ENCODE measurements at regions not wholly inside any gene's neighbourhood (a gene's known extent, or its start where the extent isn't known, plus 50 kb on each side); places are given as distances from the start of the nearest gene placed in this dataset.

DNA sequence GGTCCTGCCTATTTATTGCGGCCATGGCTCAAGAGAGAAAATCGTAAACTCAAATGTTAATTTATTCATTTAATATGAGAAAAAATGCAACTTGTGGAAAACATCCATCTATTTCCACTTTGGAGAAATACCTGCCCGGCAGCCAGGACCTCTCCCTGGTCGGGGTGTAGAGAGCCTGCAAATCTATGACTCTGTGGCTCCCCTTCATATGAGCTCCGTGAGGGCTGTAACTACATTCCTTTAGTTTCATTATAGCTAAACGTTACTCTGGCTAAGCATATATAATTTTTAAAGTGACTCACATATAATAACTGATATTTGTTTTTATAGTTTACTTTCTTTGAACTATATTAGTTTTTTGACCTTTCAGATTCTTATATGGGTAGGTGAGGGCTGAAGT lies 857.8 kb upstream of the FAT3 start:
- Histone ChIP-seq H3K36me3 (ENCODE audit: control insufficient read depth in 4 of 4, insufficient read depth in 4 of 4, low read length in 3 of 4) (no peaks in the 10 kb centered on the region), H3K4me1 (ENCODE audit: control extremely low read depth in 1 of 4, control insufficient read depth in 4 of 4, insufficient read depth in 4 of 4, low read length in 3 of 4) (no peaks in the 10 kb centered on the region), H3K27ac (ENCODE audit: insufficient read depth in 1 of 2, low read depth in 1 of 2, low read length in 2 of 2, poor library complexity in 1 of 2, severe bottlenecking in 2 of 2) (no peak overlapping the region), H3K9me3 (ENCODE audit: control extremely low read depth in 1 of 5, control insufficient read depth in 4 of 5, insufficient read depth in 2 of 5, low read depth in 1 of 5, low read length in 4 of 5) (no peaks in the 10 kb centered on the region), H3K27me3 (replicated peaks in 2 of 5; ENCODE audit: control insufficient read depth in 4 of 5, insufficient read depth in 5 of 5, low read length in 4 of 5) (no peaks in the 10 kb centered on the region), H3K4me3 (ENCODE audit: control insufficient read depth in 1 of 7, extremely low read depth in 1 of 7, insufficient read depth in 4 of 7, low read depth in 2 of 7, low read length in 6 of 7) (no peak overlapping the region)
- DNase-seq, result no peak
- POLR2A ChIA-PET, result no interaction called here
- WGBS (ENCODE audit: insufficient coverage), result 92% methylated on average over 2 of the region's 6 CpGs
- CTCF ChIA-PET, result no interaction called here

- Histone ChIP-seq H3K27me3 (replicated peaks in 2 of 5; ENCODE audit: control insufficient read depth in 4 of 5, insufficient read depth in 5 of 5, low read length in 4 of 5) (no peaks in the 10 kb centered on the region), H3K9me3 (ENCODE audit: control extremely low read depth in 1 of 5, control insufficient read depth in 4 of 5, insufficient read depth in 2 of 5, low read depth in 1 of 5, low read length in 4 of 5) (no peaks in the 10 kb centered on the region), H3K27ac (ENCODE audit: insufficient read depth in 1 of 2, low read depth in 1 of 2, low read length in 2 of 2, poor library complexity in 1 of 2, severe bottlenecking in 2 of 2) (no peak overlapping the region), H3K4me3 (ENCODE audit: control insufficient read depth in 1 of 7, extremely low read depth in 1 of 7, insufficient read depth in 4 of 7, low read depth in 2 of 7, low read length in 6 of 7) (no peak overlapping the region), H3K36me3 (ENCODE audit: control insufficient read depth in 4 of 4, insufficient read depth in 4 of 4, low read length in 3 of 4) (no peaks in the 10 kb centered on the region), H3K4me1 (ENCODE audit: control extremely low read depth in 1 of 4, control insufficient read depth in 4 of 4, insufficient read depth in 4 of 4, low read length in 3 of 4) (no peaks in the 10 kb centered on the region)
- DNase-seq, result no peak
- WGBS (ENCODE audit: insufficient coverage), result 88% methylated on average over 5 of the region's 7 CpGs
- CTCF ChIA-PET, result interaction anchor here (1.1 kb wide), 1 partner anchor 13 kb away, joined by 3 read pairs; no protein-coding TSS in a partner anchor
- POLR2A ChIA-PET, result no interaction called here
Observed at GRCh38 chr11:91365986-91366585, 858.5 kb upstream of the FAT3 start.

GRCh38 chr11:91350931-91351330 lies 873.7 kb upstream of the FAT3 start:
- CTCF ChIA-PET, result no interaction called here
- no peak for DNase-seq
- Histone ChIP-seq H3K36me3 (ENCODE audit: control insufficient read depth in 4 of 4, insufficient read depth in 4 of 4, low read length in 3 of 4) (no peaks in the 10 kb centered on the region), H3K27me3 (replicated peaks in 2 of 5; ENCODE audit: control insufficient read depth in 4 of 5, insufficient read depth in 5 of 5, low read length in 4 of 5) (no peaks in the 10 kb centered on the region), H3K27ac (ENCODE audit: insufficient read depth in 1 of 2, low read depth in 1 of 2, low read length in 2 of 2, poor library complexity in 1 of 2, severe bottlenecking in 2 of 2) (no peak overlapping the region), H3K4me3 (ENCODE audit: control insufficient read depth in 1 of 7, extremely low read depth in 1 of 7, insufficient read depth in 4 of 7, low read depth in 2 of 7, low read length in 6 of 7) (no peak overlapping the region), H3K4me1 (ENCODE audit: control extremely low read depth in 1 of 4, control insufficient read depth in 4 of 4, insufficient read depth in 4 of 4, low read length in 3 of 4) (no peaks in the 10 kb centered on the region), H3K9me3 (ENCODE audit: control extremely low read depth in 1 of 5, control insufficient read depth in 4 of 5, insufficient read depth in 2 of 5, low read depth in 1 of 5, low read length in 4 of 5) (no peaks in the 10 kb centered on the region)
- POLR2A ChIA-PET, result no interaction called here
- WGBS (ENCODE audit: insufficient coverage), result 84% methylated on average over 3 of the region's 3 CpGs

DNA sequence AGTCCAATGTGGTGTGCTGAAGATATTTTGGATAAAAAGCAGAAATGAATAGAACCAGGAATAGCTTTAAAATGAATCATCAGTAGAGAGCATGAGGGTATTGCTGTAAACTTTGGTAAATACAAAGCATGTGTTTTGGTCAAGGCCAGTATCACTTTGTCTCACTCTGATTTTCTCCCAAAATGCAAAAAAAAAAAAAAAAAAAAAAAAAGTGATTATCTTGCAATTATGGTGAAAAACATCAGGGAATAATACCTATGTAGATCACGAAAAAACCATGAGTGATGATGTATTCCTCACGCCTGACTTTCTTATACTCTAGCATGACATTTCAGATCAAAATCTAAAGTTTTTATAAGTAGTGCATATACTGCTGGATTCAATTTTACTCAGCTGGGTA lies 897.9 kb upstream of the FAT3 start:
- H3K4me3 ChIP-seq (ENCODE audit: control insufficient read depth in 1 of 7, extremely low read depth in 1 of 7, insufficient read depth in 4 of 7, low read depth in 2 of 7, low read length in 6 of 7), result no peak overlapping the region
- DNase-seq, result no peak
- CTCF ChIA-PET, result no interaction called here

GRCh38 chr11:91326280-91326679 lies 898.3 kb upstream of the FAT3 start:
- no peaks in the 10 kb centered on the region for H3K4me1 ChIP-seq (ENCODE audit: control extremely low read depth in 1 of 4, control insufficient read depth in 4 of 4, insufficient read depth in 4 of 4, low read length in 3 of 4)
- WGBS (ENCODE audit: insufficient coverage), result no CpG with 5 or more reads among the region's 2 CpGs
- no peak overlapping the region for H3K27ac ChIP-seq (ENCODE audit: insufficient read depth in 1 of 2, low read depth in 1 of 2, low read length in 2 of 2, poor library complexity in 1 of 2, severe bottlenecking in 2 of 2)
- DNase-seq, result no peak
- no peak overlapping the region for H3K4me3 ChIP-seq (ENCODE audit: control insufficient read depth in 1 of 7, extremely low read depth in 1 of 7, insufficient read depth in 4 of 7, low read depth in 2 of 7, low read length in 6 of 7)
- no peaks in the 10 kb centered on the region for H3K27me3 ChIP-seq (replicated peaks in 2 of 5; ENCODE audit: control insufficient read depth in 4 of 5, insufficient read depth in 5 of 5, low read length in 4 of 5)
- no peaks in the 10 kb centered on the region for H3K9me3 ChIP-seq (ENCODE audit: control extremely low read depth in 1 of 5, control insufficient read depth in 4 of 5, insufficient read depth in 2 of 5, low read depth in 1 of 5, low read length in 4 of 5)
- ChIA-PET CTCF (interaction anchor here (0.5 kb wide), 1 partner anchor 40 kb away, joined by 3 read pairs; no protein-coding TSS in a partner anchor), POLR2A (no interaction called here)
- no peaks in the 10 kb centered on the region for H3K36me3 ChIP-seq (ENCODE audit: control insufficient read depth in 4 of 4, insufficient read depth in 4 of 4, low read length in 3 of 4)

More for the DNA sequence above, 897.9 kb upstream of the FAT3 start:
- H3K27me3 ChIP-seq (replicated peaks in 2 of 5; ENCODE audit: control insufficient read depth in 4 of 5, insufficient read depth in 5 of 5, low read length in 4 of 5), result no peaks in the 10 kb centered on the region
- H3K36me3 ChIP-seq (ENCODE audit: control insufficient read depth in 4 of 4, insufficient read depth in 4 of 4, low read length in 3 of 4), result no peaks in the 10 kb centered on the region
- POLR2A ChIA-PET, result no interaction called here
- H3K9me3 ChIP-seq (ENCODE audit: control extremely low read depth in 1 of 5, control insufficient read depth in 4 of 5, insufficient read depth in 2 of 5, low read depth in 1 of 5, low read length in 4 of 5), result no peaks in the 10 kb centered on the region
- H3K4me1 ChIP-seq (ENCODE audit: control extremely low read depth in 1 of 4, control insufficient read depth in 4 of 4, insufficient read depth in 4 of 4, low read length in 3 of 4), result no peaks in the 10 kb centered on the region
- H3K27ac ChIP-seq (ENCODE audit: insufficient read depth in 1 of 2, low read depth in 1 of 2, low read length in 2 of 2, poor library complexity in 1 of 2, severe bottlenecking in 2 of 2), result no peak overlapping the region
- no CpG with 5 or more reads among the region's 2 CpGs for WGBS (ENCODE audit: insufficient coverage)

- CTCF ChIA-PET, result no interaction called here
- WGBS (ENCODE audit: insufficient coverage), result 100% methylated on average over 1 of the region's 2 CpGs
Observed at GRCh38 chr11:91314521-91314920, 910.1 kb upstream of the FAT3 start.

DNA sequence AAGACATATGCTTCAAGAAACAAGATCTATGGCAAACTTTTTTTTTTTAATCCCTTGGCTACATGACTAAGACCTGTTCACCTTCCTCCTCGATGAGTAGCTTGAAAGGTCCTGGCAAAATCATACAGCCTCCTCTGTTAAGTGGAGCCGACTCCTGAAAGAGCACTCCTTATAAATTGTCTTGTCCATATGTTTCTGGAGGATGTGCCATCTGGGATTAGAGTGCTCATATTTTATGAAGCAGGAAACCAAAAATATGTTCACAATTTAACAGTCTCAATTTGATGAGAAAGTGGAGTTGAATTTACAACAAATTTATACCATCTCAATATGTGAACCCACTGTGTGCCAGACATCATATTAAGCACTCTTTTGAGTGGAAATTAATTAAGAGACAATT lies 912.1 kb upstream of the FAT3 start:
- H3K4me1 ChIP-seq (ENCODE audit: control extremely low read depth in 1 of 4, control insufficient read depth in 4 of 4, insufficient read depth in 4 of 4, low read length in 3 of 4), result no peaks in the 10 kb centered on the region
- no peak overlapping the region for H3K27ac ChIP-seq (ENCODE audit: insufficient read depth in 1 of 2, low read depth in 1 of 2, low read length in 2 of 2, poor library complexity in 1 of 2, severe bottlenecking in 2 of 2)
- ChIA-PET CTCF (no interaction called here), POLR2A (no interaction called here)
- no peaks in the 10 kb centered on the region for H3K9me3 ChIP-seq (ENCODE audit: control extremely low read depth in 1 of 5, control insufficient read depth in 4 of 5, insufficient read depth in 2 of 5, low read depth in 1 of 5, low read length in 4 of 5)
- no peak for DNase-seq
- H3K4me3 ChIP-seq (ENCODE audit: control insufficient read depth in 1 of 7, extremely low read depth in 1 of 7, insufficient read depth in 4 of 7, low read depth in 2 of 7, low read length in 6 of 7), result no peak overlapping the region
- WGBS (ENCODE audit: insufficient coverage), result no CpG with 5 or more reads among the region's 2 CpGs
- no peaks in the 10 kb centered on the region for H3K27me3 ChIP-seq (replicated peaks in 2 of 5; ENCODE audit: control insufficient read depth in 4 of 5, insufficient read depth in 5 of 5, low read length in 4 of 5)
- H3K36me3 ChIP-seq (ENCODE audit: control insufficient read depth in 4 of 4, insufficient read depth in 4 of 4, low read length in 3 of 4), result no peaks in the 10 kb centered on the region

More at GRCh38 chr11:91314521-91314920, 910.1 kb upstream of the FAT3 start:
- DNase-seq, result no peak
- Histone ChIP-seq H3K9me3 (ENCODE audit: control extremely low read depth in 1 of 5, control insufficient read depth in 4 of 5, insufficient read depth in 2 of 5, low read depth in 1 of 5, low read length in 4 of 5) (no peaks in the 10 kb centered on the region), H3K4me3 (ENCODE audit: control insufficient read depth in 1 of 7, extremely low read depth in 1 of 7, insufficient read depth in 4 of 7, low read depth in 2 of 7, low read length in 6 of 7) (no peak overlapping the region), H3K27ac (ENCODE audit: insufficient read depth in 1 of 2, low read depth in 1 of 2, low read length in 2 of 2, poor library complexity in 1 of 2, severe bottlenecking in 2 of 2) (no peak overlapping the region), H3K4me1 (ENCODE audit: control extremely low read depth in 1 of 4, control insufficient read depth in 4 of 4, insufficient read depth in 4 of 4, low read length in 3 of 4) (no peaks in the 10 kb centered on the region), H3K27me3 (replicated peaks in 2 of 5; ENCODE audit: control insufficient read depth in 4 of 5, insufficient read depth in 5 of 5, low read length in 4 of 5) (no peaks in the 10 kb centered on the region), H3K36me3 (ENCODE audit: control insufficient read depth in 4 of 4, insufficient read depth in 4 of 4, low read length in 3 of 4) (no peaks in the 10 kb centered on the region)
- POLR2A ChIA-PET, result no interaction called here
